ENCODE measurements at regions not wholly inside any gene's neighbourhood (a gene's known extent, or its start where the extent isn't known, plus 50 kb on each side); places are given as distances from the start of the nearest gene placed in this dataset.

- DNase-seq (ENCODE audit: low spot score) = no peak
Measured at GRCh38 chr3:148149556-148149955, 548.1 kb upstream of the AGTR1 start.

GRCh38 chr3:148150141-148150540, 547.6 kb upstream of the AGTR1 start:
- DNase-seq (ENCODE audit: low spot score) = no peak

GRCh38 chr3:148158210-148158609, 539.5 kb upstream of the AGTR1 start:
- DNase-seq (ENCODE audit: low spot score) = no peak

- DNase-seq (ENCODE audit: low spot score) = no peak
Measured at GRCh38 chr3:148162132-148162531, 535.6 kb upstream of the AGTR1 start.

DNA sequence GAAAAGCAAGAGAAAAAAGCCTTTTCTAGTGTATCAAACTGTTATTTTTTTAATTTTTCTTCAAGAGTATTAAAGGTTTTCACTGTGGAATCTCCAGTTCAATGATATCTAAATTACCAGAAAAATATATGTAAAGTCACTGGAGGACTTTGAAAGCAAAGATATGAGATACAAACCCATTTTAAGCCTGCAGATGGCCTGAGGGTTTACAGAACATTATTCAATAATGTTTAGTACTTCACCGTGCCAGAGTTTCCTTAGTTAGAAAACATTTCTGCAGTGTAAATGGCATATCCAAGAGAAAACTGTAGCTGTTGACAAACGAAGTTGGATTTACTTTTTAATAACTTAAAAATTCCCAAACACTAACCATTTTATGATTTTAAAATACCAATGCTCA, 529.4 kb upstream of the AGTR1 start:
- DNase-seq (ENCODE audit: low spot score) = peak; percentile 79

DNA sequence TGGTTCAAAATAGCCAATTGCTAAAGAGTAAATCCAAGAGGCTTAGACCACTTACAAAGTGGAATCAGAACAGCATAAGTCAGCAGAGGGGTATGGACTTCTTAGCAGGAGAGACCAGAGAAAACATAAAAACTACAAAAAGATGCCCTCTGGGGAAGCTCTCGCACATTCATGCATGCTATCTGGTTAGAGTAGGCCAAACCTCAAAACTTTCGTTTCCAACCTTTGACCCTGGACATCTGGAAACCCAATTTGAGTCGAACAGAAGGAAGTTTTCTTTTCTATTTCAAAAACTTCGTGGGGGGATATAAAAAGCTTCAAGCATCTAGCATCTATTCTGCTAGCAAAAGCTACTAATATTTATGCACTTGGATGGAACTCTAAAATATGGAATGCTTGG, 523.9 kb upstream of the AGTR1 start:
- DNase-seq (ENCODE audit: low spot score) = no peak

DNA sequence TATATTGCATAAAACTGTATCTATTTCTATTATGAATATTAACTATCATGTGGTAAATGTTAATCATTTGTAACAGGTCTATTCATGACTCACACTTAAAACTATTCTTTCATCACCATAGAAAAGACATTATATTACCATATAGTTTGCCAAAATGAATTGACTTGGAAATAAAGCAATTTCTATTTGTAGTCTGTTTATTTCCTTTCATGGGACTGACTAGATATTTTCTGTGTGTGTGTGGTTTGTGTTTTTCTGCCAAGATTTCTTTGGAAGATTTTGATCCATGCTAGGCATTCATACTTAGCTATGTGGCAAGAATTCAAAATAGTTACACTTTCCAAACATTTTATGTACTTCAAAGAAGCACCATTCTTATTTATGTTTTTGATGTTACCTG, 522.5 kb upstream of the AGTR1 start:
- DNase-seq (ENCODE audit: low spot score) = peak; percentile 54

- no peak for DNase-seq (ENCODE audit: low spot score)
Measured at GRCh38 chr3:148178503-148178902, 519.2 kb upstream of the AGTR1 start.

DNA sequence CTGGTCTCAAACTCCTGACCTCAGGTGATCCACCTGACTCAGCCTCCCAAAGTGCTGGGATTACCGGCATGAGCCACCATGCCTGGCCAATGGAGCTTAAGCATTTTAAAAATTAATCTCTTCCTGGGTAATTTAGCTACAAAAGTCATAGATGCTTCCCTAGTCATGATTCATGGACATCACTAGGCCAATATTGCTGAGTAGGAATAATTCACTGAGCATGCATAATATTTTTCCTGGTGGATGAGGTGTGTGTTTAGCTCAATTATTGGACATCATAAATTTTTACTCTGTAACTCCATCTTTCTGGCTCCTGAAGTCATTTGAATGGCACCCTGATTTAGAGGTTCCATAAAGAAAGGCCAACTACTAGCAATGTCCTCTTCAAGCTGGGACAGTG, 512.9 kb upstream of the AGTR1 start:
- no peak for DNase-seq (ENCODE audit: low spot score)

- peak; percentile 69 for DNase-seq (ENCODE audit: low spot score)
Measured at GRCh38 chr3:148186881-148187280, 510.8 kb upstream of the AGTR1 start.

DNA sequence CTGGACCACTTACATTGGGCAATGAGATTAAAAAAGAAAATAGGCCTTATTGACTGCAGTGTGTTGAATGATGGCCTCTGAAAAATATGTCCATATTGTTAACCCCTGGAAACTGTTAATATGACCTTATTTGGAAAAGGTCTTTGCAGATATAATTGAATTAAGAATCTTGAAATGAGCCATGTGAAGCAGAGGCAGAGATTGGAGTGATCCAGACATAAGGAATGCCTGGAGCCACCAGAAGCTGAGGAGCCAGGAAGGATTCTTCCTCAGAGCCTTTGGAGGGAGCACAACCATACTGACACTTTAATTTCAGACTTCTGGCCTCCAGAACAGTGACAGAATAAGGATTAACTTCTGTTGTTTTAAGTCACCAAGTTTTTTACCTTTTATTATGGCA, 510.4 kb upstream of the AGTR1 start:
- no peak for DNase-seq (ENCODE audit: low spot score)

GRCh38 chr3:148190441-148190990, 507.2 kb upstream of the AGTR1 start:
- no peak for DNase-seq (ENCODE audit: low spot score)

GRCh38 chr3:148191966-148192365, 505.7 kb upstream of the AGTR1 start:
- no peak for DNase-seq (ENCODE audit: low spot score)

GRCh38 chr3:148197061-148197460, 500.6 kb upstream of the AGTR1 start:
- DNase-seq (ENCODE audit: low spot score) = no peak

- no peak for DNase-seq (ENCODE audit: low spot score)
Measured at GRCh38 chr3:148202386-148202785, 495.3 kb upstream of the AGTR1 start.

GRCh38 chr3:148203297-148204010, 494.2 kb upstream of the AGTR1 start:
- no peak for DNase-seq (ENCODE audit: low spot score)

- no peak for DNase-seq (ENCODE audit: low spot score)
Measured at GRCh38 chr3:148204131-148204530, 493.6 kb upstream of the AGTR1 start.

DNA sequence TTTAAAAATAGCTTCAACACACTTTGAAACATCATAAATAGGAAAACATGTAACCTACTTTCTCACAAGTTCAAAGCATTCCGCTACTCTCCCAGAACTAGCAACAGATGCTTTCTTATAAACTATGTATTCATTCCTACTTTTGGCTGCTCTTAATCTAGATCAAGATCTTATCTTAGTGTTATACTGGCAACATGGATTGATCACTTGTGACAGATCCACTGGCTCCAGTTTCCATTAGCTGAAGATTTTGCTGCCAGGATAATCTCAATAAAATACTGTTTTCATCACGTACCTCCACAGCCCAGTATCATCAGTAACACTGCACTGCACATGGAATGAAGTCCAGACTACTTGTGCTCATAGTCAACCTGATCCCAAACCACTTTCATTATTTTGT, 491.7 kb upstream of the AGTR1 start:
- DNase-seq (ENCODE audit: low spot score) = no peak

- DNase-seq (ENCODE audit: low spot score) = no peak
Measured at GRCh38 chr3:148206446-148206845, 491.3 kb upstream of the AGTR1 start.

DNA sequence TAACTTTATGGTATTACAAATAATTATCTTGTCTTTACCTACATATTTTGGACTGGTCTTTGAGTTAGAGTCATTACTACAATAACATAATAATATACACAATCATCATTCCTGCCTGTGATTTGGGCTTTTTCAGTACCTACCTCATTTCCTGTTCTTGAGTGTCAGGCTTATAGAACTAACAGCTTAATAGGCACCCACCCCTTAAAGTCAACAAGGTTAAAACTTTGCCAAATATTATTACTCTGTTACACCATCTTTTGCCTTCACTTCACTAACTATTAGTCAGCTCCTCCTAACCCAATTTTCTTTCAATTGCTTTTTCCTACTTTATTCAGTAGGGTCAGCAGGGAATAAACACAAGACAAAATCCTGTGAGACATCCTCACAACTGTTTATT, 488.7 kb upstream of the AGTR1 start:
- DNase-seq (ENCODE audit: low spot score) = no peak

GRCh38 chr3:148211725-148212124, 486.0 kb upstream of the AGTR1 start:
- no peak for DNase-seq (ENCODE audit: low spot score)

DNA sequence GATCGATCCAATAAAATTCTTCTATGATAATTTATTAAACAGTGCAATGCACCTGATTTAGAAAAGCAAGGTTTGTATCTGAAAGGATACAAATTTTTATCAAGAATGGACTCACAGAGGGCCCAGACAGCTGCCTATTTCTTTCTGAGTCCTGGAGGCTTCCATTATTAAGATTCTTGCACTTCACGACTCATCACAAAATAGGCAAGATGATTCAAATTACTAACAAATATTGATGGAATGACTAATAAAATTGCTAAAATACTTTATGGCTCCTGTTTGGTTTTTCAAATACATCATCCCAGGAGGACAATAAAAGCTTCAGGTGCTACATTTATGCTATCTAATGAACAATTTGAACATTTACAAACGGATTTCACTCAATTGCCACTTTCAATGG, 483.0 kb upstream of the AGTR1 start:
- DNase-seq (ENCODE audit: low spot score) = no peak

DNA sequence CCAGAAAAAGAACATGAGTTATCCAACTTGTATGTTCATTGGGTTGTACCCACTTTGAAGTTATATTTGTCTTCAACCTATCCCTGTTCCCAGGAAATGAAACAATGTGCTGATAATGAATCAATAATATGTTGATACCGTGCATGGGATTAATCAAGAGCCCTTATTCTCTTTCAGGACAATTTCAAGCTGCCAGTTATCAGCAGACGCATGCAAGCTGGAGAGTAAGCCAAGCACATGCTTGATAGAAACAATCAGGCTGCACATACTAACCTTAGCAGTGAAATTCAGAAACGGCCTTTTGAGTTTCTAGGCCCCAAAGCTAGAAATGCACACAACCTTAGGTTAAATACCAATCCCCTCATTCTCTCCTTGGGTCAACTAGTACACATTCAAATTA, 480.4 kb upstream of the AGTR1 start:
- DNase-seq (ENCODE audit: low spot score) = no peak

DNA sequence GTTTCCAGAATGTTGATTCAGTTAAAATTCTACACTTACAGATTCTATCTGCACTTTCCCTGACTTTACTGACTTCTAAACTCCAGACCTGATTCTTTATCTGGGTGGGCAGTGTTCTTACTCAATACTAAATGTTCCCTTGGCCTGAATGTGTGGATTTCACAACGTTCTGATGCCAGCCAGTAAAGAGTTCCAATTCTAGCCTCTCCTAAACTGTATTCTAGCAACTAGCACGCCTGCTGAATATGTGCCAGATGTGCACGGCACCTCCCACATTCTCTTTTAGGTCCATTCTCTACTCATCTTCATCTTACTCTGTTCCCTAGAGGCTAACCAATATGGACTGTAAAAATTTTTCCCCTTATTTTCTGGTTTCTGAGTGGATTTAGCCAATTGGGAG, 479.5 kb upstream of the AGTR1 start:
- no peak for DNase-seq (ENCODE audit: low spot score)

Measured in umbilical cord (tissue), 1 donor.